ENCODE measurements at regions not wholly inside any gene's neighbourhood (a gene's known extent, or its start where the extent isn't known, plus 50 kb on each side); places are given as distances from the start of the nearest gene placed in this dataset.

GRCh38 chr1:5748286-5749225 is 243.7 kb downstream of the NPHP4 start:
- ATAC-seq (no peak), DNase-seq (no peak)
- H3K27me3 Mint-ChIP-seq (ENCODE audit: low read depth): peaks cover 19% of the 10 kb centered on the region
- H3K4me1 Mint-ChIP-seq (ENCODE audit: low read depth): no peaks in the 10 kb centered on the region
- H3K4me3 Mint-ChIP-seq: no peak overlapping the region
- no peaks in the 10 kb centered on the region for H3K9me3 Mint-ChIP-seq
- H3K36me3 Mint-ChIP-seq (ENCODE audit: insufficient read depth): no peaks in the 10 kb centered on the region

- no peaks in the 10 kb centered on the region for H3K36me3 Mint-ChIP-seq (ENCODE audit: insufficient read depth)
- H3K27me3 Mint-ChIP-seq (ENCODE audit: low read depth): peaks cover 20% of the 10 kb centered on the region
- no peaks in the 10 kb centered on the region for H3K4me1 Mint-ChIP-seq (ENCODE audit: low read depth)
- no peak for ATAC-seq
- H3K9me3 Mint-ChIP-seq: no peaks in the 10 kb centered on the region
- no peak overlapping the region for H3K4me3 Mint-ChIP-seq
- DNase-seq: no peak
These were observed 244.6 kb downstream of the NPHP4 start for GRCh38 chr1:5747426-5748285.

GRCh38 chr1:5746611-5747425 is 245.4 kb downstream of the NPHP4 start:
- H3K4me1 Mint-ChIP-seq (ENCODE audit: low read depth): no peaks in the 10 kb centered on the region
- H3K36me3 Mint-ChIP-seq (ENCODE audit: insufficient read depth): no peaks in the 10 kb centered on the region
- DNase-seq (no peak), ATAC-seq (no peak)
- no peaks in the 10 kb centered on the region for H3K9me3 Mint-ChIP-seq
- H3K4me3 Mint-ChIP-seq: no peak overlapping the region
- H3K27me3 Mint-ChIP-seq (ENCODE audit: low read depth): peaks cover 25% of the 10 kb centered on the region

- Mint-ChIP-seq H3K4me1 (ENCODE audit: low read depth) (no peaks in the 10 kb centered on the region), H3K9me3 (no peaks in the 10 kb centered on the region), H3K4me3 (no peak overlapping the region), H3K27me3 (ENCODE audit: low read depth) (peaks cover 25% of the 10 kb centered on the region), H3K36me3 (ENCODE audit: insufficient read depth) (no peaks in the 10 kb centered on the region)
- DNase-seq: peak; percentile 45
- ATAC-seq: peak; percentile 61 to 78
These were observed 246.2 kb downstream of the NPHP4 start for GRCh38 chr1:5745800-5746610.

- Mint-ChIP-seq H3K4me1 (ENCODE audit: low read depth) (no peaks in the 10 kb centered on the region), H3K36me3 (ENCODE audit: insufficient read depth) (no peaks in the 10 kb centered on the region), H3K4me3 (no peak overlapping the region), H3K27me3 (ENCODE audit: low read depth) (peaks cover 25% of the 10 kb centered on the region), H3K9me3 (no peaks in the 10 kb centered on the region)
- DNase-seq (no peak), ATAC-seq (no peak)
These were observed 247.1 kb downstream of the NPHP4 start for GRCh38 chr1:5744911-5745799.

GRCh38 chr1:5744341-5744740 is 247.9 kb downstream of the NPHP4 start:
- H3K27me3 Mint-ChIP-seq (ENCODE audit: low read depth): peaks cover 22% of the 10 kb centered on the region
- no peaks in the 10 kb centered on the region for H3K36me3 Mint-ChIP-seq (ENCODE audit: insufficient read depth)
- ATAC-seq (no peak), DNase-seq (no peak)
- no peaks in the 10 kb centered on the region for H3K9me3 Mint-ChIP-seq
- H3K4me3 Mint-ChIP-seq: no peak overlapping the region
- peaks cover 8% of the 10 kb centered on the region for H3K4me1 Mint-ChIP-seq (ENCODE audit: low read depth)

GRCh38 chr1:5743435-5744095 is 248.7 kb downstream of the NPHP4 start:
- peaks cover 8% of the 10 kb centered on the region for H3K4me1 Mint-ChIP-seq (ENCODE audit: low read depth)
- H3K36me3 Mint-ChIP-seq (ENCODE audit: insufficient read depth): no peaks in the 10 kb centered on the region
- ATAC-seq (no peak), DNase-seq (no peak)
- H3K27me3 Mint-ChIP-seq (ENCODE audit: low read depth): peaks cover 22% of the 10 kb centered on the region
- H3K9me3 Mint-ChIP-seq: no peaks in the 10 kb centered on the region
- H3K4me3 Mint-ChIP-seq: no peak overlapping the region

- no peak overlapping the region for H3K4me3 Mint-ChIP-seq
- ATAC-seq (no peak), DNase-seq (no peak)
- no peaks in the 10 kb centered on the region for H3K9me3 Mint-ChIP-seq
- H3K4me1 Mint-ChIP-seq (ENCODE audit: low read depth): peaks cover 8% of the 10 kb centered on the region
- H3K36me3 Mint-ChIP-seq (ENCODE audit: insufficient read depth): no peaks in the 10 kb centered on the region
- H3K27me3 Mint-ChIP-seq (ENCODE audit: low read depth): peaks cover 22% of the 10 kb centered on the region
These were observed 249.4 kb downstream of the NPHP4 start for GRCh38 chr1:5742801-5743200.

- DNase-seq: no peak
- ATAC-seq: no peak
- Mint-ChIP-seq H3K36me3 (ENCODE audit: insufficient read depth) (no peaks in the 10 kb centered on the region), H3K27me3 (ENCODE audit: low read depth) (peaks cover 22% of the 10 kb centered on the region), H3K4me3 (no peak overlapping the region), H3K9me3 (no peaks in the 10 kb centered on the region), H3K4me1 (ENCODE audit: low read depth) (peaks cover 8% of the 10 kb centered on the region)
These were observed 250.2 kb downstream of the NPHP4 start for GRCh38 chr1:5742032-5742431.

GRCh38 chr1:5740865-5741860 is 251.1 kb downstream of the NPHP4 start:
- peaks cover 8% of the 10 kb centered on the region for H3K4me1 Mint-ChIP-seq (ENCODE audit: low read depth)
- no peak for ATAC-seq
- H3K9me3 Mint-ChIP-seq: no peaks in the 10 kb centered on the region
- no peak overlapping the region for H3K4me3 Mint-ChIP-seq
- peaks cover 24% of the 10 kb centered on the region for H3K27me3 Mint-ChIP-seq (ENCODE audit: low read depth)
- H3K36me3 Mint-ChIP-seq (ENCODE audit: insufficient read depth): no peaks in the 10 kb centered on the region
- DNase-seq: no peak

GRCh38 chr1:5740450-5740849 is 251.8 kb downstream of the NPHP4 start:
- no peak overlapping the region for H3K4me3 Mint-ChIP-seq
- DNase-seq: no peak
- H3K4me1 Mint-ChIP-seq (ENCODE audit: low read depth): peaks cover 8% of the 10 kb centered on the region
- H3K36me3 Mint-ChIP-seq (ENCODE audit: insufficient read depth): no peaks in the 10 kb centered on the region
- ATAC-seq: no peak
- H3K27me3 Mint-ChIP-seq (ENCODE audit: low read depth): peaks cover 21% of the 10 kb centered on the region
- H3K9me3 Mint-ChIP-seq: no peaks in the 10 kb centered on the region

Measured in activated T-cell treated with anti-CD3 and anti-CD28 coated beads, Interleukin-2, amount 50 U/mL, for 4 hours (primary cell).